Testis (tissue), 2 donors: ENCODE measurements at regions not wholly inside any gene's neighbourhood (a gene's known extent, or its start where the extent isn't known, plus 50 kb on each side); places are given as distances from the start of the nearest gene placed in this dataset.

ENCODE experiments used
- POLR2A ChIP-seq: fragments of 450-650 bp; IDR thresholded peaks from one replicate; pipeline ENCODE4 v1.6.1; 2017; ENCODE audit warnings: antibody characterized with exemption, mild to moderate bottlenecking, moderate library complexity
- TF ChIP-seq, protein P1 (sequence below), 3 experiments: fragments of 450-650 bp in 2 of 3; fragments of 200-600 bp in 1 of 3; sonication (generic) in 1 of 3; IDR thresholded peaks; one replicate each; pipeline ENCODE4 v1.5.1; 2016 to 2019; ENCODE audit warnings: antibody characterized with exemption in 3 of 3, mild to moderate bottlenecking in 2 of 3, moderate library complexity in 1 of 3

DNA sequence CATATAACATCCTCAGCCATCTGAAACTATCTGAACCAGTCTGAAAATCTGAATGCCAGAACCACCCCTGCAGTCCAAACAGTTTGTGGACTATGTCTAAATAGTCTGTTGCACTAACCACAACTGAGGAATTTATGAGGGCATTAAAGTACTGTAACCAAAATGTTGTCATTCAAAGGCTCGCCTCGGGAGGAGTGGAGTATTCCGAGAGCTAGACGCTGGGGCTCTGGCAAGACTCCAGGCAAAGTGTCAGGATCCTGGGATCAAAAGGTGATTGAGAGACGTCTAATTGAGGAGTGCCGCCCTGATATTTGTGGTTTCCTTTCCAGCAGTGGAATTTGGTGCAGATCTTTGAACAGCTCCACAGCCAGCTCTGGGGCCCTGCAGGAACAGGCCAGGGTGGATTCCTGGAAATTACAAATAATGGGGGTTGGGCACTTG is 142.9 kb upstream of the MYOCD start:
- TF ChIP-seq, protein P1, sequence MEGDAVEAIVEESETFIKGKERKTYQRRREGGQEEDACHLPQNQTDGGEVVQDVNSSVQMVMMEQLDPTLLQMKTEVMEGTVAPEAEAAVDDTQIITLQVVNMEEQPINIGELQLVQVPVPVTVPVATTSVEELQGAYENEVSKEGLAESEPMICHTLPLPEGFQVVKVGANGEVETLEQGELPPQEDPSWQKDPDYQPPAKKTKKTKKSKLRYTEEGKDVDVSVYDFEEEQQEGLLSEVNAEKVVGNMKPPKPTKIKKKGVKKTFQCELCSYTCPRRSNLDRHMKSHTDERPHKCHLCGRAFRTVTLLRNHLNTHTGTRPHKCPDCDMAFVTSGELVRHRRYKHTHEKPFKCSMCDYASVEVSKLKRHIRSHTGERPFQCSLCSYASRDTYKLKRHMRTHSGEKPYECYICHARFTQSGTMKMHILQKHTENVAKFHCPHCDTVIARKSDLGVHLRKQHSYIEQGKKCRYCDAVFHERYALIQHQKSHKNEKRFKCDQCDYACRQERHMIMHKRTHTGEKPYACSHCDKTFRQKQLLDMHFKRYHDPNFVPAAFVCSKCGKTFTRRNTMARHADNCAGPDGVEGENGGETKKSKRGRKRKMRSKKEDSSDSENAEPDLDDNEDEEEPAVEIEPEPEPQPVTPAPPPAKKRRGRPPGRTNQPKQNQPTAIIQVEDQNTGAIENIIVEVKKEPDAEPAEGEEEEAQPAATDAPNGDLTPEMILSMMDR (IDR thresholded peaks at IDR 0.05): no peak
- TF ChIP-seq POLR2A: no peak
